Transverse colon (tissue), 4 donors: ENCODE measurements at regions not wholly inside any gene's neighbourhood (a gene's known extent, or its start where the extent isn't known, plus 50 kb on each side); places are given as distances from the start of the nearest gene placed in this dataset.

Experiments
- CTCF ChIP-seq, 5 experiments: fragments of 200-600 bp in 3 of 5; fragments of 450-650 bp in 2 of 5; sonication (generic) in 3 of 5; IDR thresholded peaks; 1 replicate in 2 of 5; 2 replicates in 3 of 5; pipeline ENCODE4 v1.5.1; 2016 to 2017; ENCODE audit warnings: antibody characterized with exemption in 5 of 5, inconsistent platforms in 3 of 5, mild to moderate bottlenecking in 2 of 5, moderate library complexity in 1 of 5
- EP300 ChIP-seq: sonication (generic); formaldehyde crosslinking; IDR thresholded peaks from one replicate; pipeline ENCODE4 v1.6.1; 2017; ENCODE audit warnings: antibody characterized with exemption, low read depth
- POLR2A ChIP-seq: fragments of 450-650 bp; IDR thresholded peaks from one replicate; pipeline ENCODE4 v1.6.1; 2016; ENCODE audit warnings: antibody characterized with exemption, mild to moderate bottlenecking, moderate library complexity
- POLR2AphosphoS5 ChIP-seq, 3 donors: sonication (generic); formaldehyde crosslinking; IDR thresholded peaks; one replicate each; pipeline ENCODE4 v1.6.1; 2016; ENCODE audit warnings: antibody characterized with exemption in 3 of 3

- TF ChIP-seq CTCF (IDR thresholded peaks at IDR 0.05) = no peak
- no peak for TF ChIP-seq POLR2AphosphoS5 (IDR thresholded peaks at IDR 0.05)
- no peak for TF ChIP-seq POLR2A
- no peak for TF ChIP-seq EP300
Observed at GRCh38 chr7:7108931-7109330, 73.4 kb upstream of the C1GALT1 start.
